Trophoblast cell (in vitro differentiated cells and primary cell): ENCODE measurements at regions not wholly inside any gene's neighbourhood (a gene's known extent, or its start where the extent isn't known, plus 50 kb on each side); places are given as distances from the start of the nearest gene placed in this dataset.

Experiments used
- DNase-seq, 2 donors: peaks; one replicate each; pipeline ENCODE4 v3.0.0-alpha.2; 2016
- H2AFZ ChIP-seq: 2 replicates; pipeline ENCODE4 v1.6.1; 2013; ENCODE audit warnings: low read length, moderate library complexity, mild to moderate bottlenecking; ENCODE audit not compliant: insufficient read depth, poor library complexity
- H2AK5ac ChIP-seq: 2 replicates; pipeline ENCODE4 v1.6.1; 2013; ENCODE audit warnings: mild to moderate bottlenecking, low read length
- H2BK120ac ChIP-seq: 2 replicates; pipeline ENCODE4 v1.6.1; 2013; ENCODE audit warnings: low read length, mild to moderate bottlenecking, moderate library complexity; ENCODE audit not compliant: insufficient read depth, poor library complexity
- H2BK12ac ChIP-seq: 2 replicates; pipeline ENCODE4 v1.6.1; 2013; ENCODE audit warnings: mild to moderate bottlenecking, low read length, moderate library complexity
- H2BK5ac ChIP-seq: 2 replicates; pipeline ENCODE4 v1.6.1; 2013; ENCODE audit warnings: low read length, low read depth, moderate library complexity, mild to moderate bottlenecking; ENCODE audit not compliant: poor library complexity
- H3K14ac ChIP-seq: 2 replicates; pipeline ENCODE4 v1.6.1; 2013; ENCODE audit warnings: mild to moderate bottlenecking, low read length
- H3K18ac ChIP-seq: 2 replicates; pipeline ENCODE4 v1.6.1; 2013; ENCODE audit warnings: mild to moderate bottlenecking, low read length
- H3K23ac ChIP-seq: 2 replicates; pipeline ENCODE4 v1.6.1; 2013; ENCODE audit warnings: low read length
- H3K27ac ChIP-seq: 2 replicates; pipeline ENCODE4 v1.5.1; 2013; ENCODE audit warnings: low read depth, mild to moderate bottlenecking, inconsistent platforms, low read length, moderate library complexity
- H3K27me3 ChIP-seq: 2 replicates; pipeline ENCODE4 v1.6.1; 2013; ENCODE audit warnings: inconsistent platforms, mild to moderate bottlenecking, low read length, moderate library complexity; ENCODE audit not compliant: insufficient read depth
- H3K36me3 ChIP-seq, 2 experiments: 1 replicate in 1 of 2; 2 replicates in 1 of 2; pipeline ENCODE4 v1.6.1; 2013; ENCODE audit warnings: low read length in 2 of 2, mild to moderate bottlenecking in 2 of 2, moderate library complexity in 1 of 2; ENCODE audit not compliant: insufficient read depth in 2 of 2, control insufficient read depth in 1 of 2
- H3K4ac ChIP-seq: 2 replicates; pipeline ENCODE4 v1.6.1; 2013; ENCODE audit warnings: low read depth, mild to moderate bottlenecking, low read length, moderate library complexity
- H3K4me1 ChIP-seq, 2 experiments: 1 replicate in 1 of 2; 2 replicates in 1 of 2; pipeline ENCODE4 v1.6.1; 2013; ENCODE audit warnings: low read length in 2 of 2, mild to moderate bottlenecking in 2 of 2, moderate library complexity in 1 of 2; ENCODE audit not compliant: insufficient read depth in 2 of 2, control insufficient read depth in 1 of 2
- H3K4me2 ChIP-seq: 2 replicates; pipeline ENCODE4 v1.6.1; 2013; ENCODE audit warnings: inconsistent platforms, mild to moderate bottlenecking, low read length, moderate library complexity
- H3K4me3 ChIP-seq: 2 replicates; pipeline ENCODE4 v1.5.1; 2013; ENCODE audit warnings: mild to moderate bottlenecking, low read depth, low read length, inconsistent platforms
- H3K79me1 ChIP-seq: one replicate; pipeline ENCODE4 v1.6.1; 2013; ENCODE audit warnings: low read length
- H3K79me2 ChIP-seq: 2 replicates; pipeline ENCODE4 v1.6.1; 2013; ENCODE audit warnings: low read length, mild to moderate bottlenecking; ENCODE audit not compliant: control insufficient read depth, insufficient read depth, poor library complexity
- H3K9ac ChIP-seq: 2 replicates; pipeline ENCODE4 v1.6.1; 2013; ENCODE audit warnings: mild to moderate bottlenecking, low read length
- H3K9me3 ChIP-seq: 2 replicates; pipeline ENCODE4 v1.6.1; 2013; ENCODE audit warnings: low read depth, mild to moderate bottlenecking, control low read depth, inconsistent platforms, low read length; ENCODE audit not compliant: insufficient read depth
- H4K12ac ChIP-seq: 2 replicates; pipeline ENCODE4 v1.6.1; 2013; ENCODE audit warnings: low read depth, mild to moderate bottlenecking, low read length, moderate library complexity
- H4K8ac ChIP-seq: 2 replicates; pipeline ENCODE4 v1.6.1; 2013; ENCODE audit warnings: low read depth, mild to moderate bottlenecking, low read length, moderate library complexity
- H4K91ac ChIP-seq: one replicate; pipeline ENCODE4 v1.6.1; 2013; ENCODE audit warnings: low read depth, mild to moderate bottlenecking, low read length, moderate library complexity
- WGBS: extraction: QIAGEN DNeasy Blood & Tissue Kit; methylation state at CpG from one replicate; pipeline ENCODE4 v1.1.7; 2013; ENCODE audit warnings: missing lambda C conversion rate; ENCODE audit not compliant: insufficient read length, insufficient coverage; ENCODE audit errors: extremely low coverage; 5-methylcytosine and 5-hydroxymethylcytosine counted together

GRCh38 chr4:164011791-164012190 is 517.3 kb downstream of the TMA16 start:
- Histone ChIP-seq H3K36me3 (no peaks in the 10 kb centered on the region), H4K12ac (no peak overlapping the region), H3K23ac (no peak overlapping the region), H3K79me2 (no peaks in the 10 kb centered on the region), H3K27ac (no peak overlapping the region), H3K4me3 (no peak overlapping the region), H3K4me2 (no peak overlapping the region), H2BK12ac (no peak overlapping the region), H3K14ac (no peak overlapping the region), H3K27me3 (no peaks in the 10 kb centered on the region), H3K18ac (no peak overlapping the region), H3K79me1 (no peaks in the 10 kb centered on the region), H2AFZ (no peak overlapping the region), H2BK5ac (no peak overlapping the region), H3K9ac (no peak overlapping the region), H4K8ac (no peak overlapping the region), H4K91ac (no peak overlapping the region), H3K4ac (no peak overlapping the region), H3K4me1 (no peaks in the 10 kb centered on the region), H2AK5ac (no peak overlapping the region), H2BK120ac (no peak overlapping the region), H3K9me3 (no peaks in the 10 kb centered on the region)
- DNase-seq: no peak
- no CpG with 5 or more reads among the region's 4 CpGs for WGBS

GRCh38 chr4:164012396-164013027 is 518.0 kb downstream of the TMA16 start:
- H3K4me3 ChIP-seq: no peak overlapping the region
- H3K27me3 ChIP-seq: no peaks in the 10 kb centered on the region
- H2BK12ac ChIP-seq: no peak overlapping the region
- H2AK5ac ChIP-seq: no peak overlapping the region
- no peak overlapping the region for H2BK5ac ChIP-seq
- no peaks in the 10 kb centered on the region for H3K79me1 ChIP-seq
- H4K91ac ChIP-seq: no peak overlapping the region
- no peak overlapping the region for H3K14ac ChIP-seq
- H4K8ac ChIP-seq: no peak overlapping the region
- H3K9ac ChIP-seq: no peak overlapping the region
- no peaks in the 10 kb centered on the region for H3K4me1 ChIP-seq
- H4K12ac ChIP-seq: no peak overlapping the region
- H3K4ac ChIP-seq: no peak overlapping the region
- H2BK120ac ChIP-seq: no peak overlapping the region
- no peaks in the 10 kb centered on the region for H3K9me3 ChIP-seq
- no peak overlapping the region for H3K27ac ChIP-seq
- H3K18ac ChIP-seq: no peak overlapping the region
- H3K4me2 ChIP-seq: no peak overlapping the region
- no peaks in the 10 kb centered on the region for H3K36me3 ChIP-seq
- peak; percentile 37 to 49 for DNase-seq
- H3K23ac ChIP-seq: no peak overlapping the region
- WGBS: no CpG with 5 or more reads among the region's 3 CpGs
- no peaks in the 10 kb centered on the region for H3K79me2 ChIP-seq
- H2AFZ ChIP-seq: no peak overlapping the region

- H4K91ac ChIP-seq: no peak overlapping the region
- no peak overlapping the region for H2AFZ ChIP-seq
- no peak overlapping the region for H3K4me3 ChIP-seq
- H3K4me1 ChIP-seq: no peaks in the 10 kb centered on the region
- no peaks in the 10 kb centered on the region for H3K27me3 ChIP-seq
- no peak overlapping the region for H3K4ac ChIP-seq
- H3K36me3 ChIP-seq: no peaks in the 10 kb centered on the region
- H3K4me2 ChIP-seq: no peak overlapping the region
- no peak overlapping the region for H3K14ac ChIP-seq
- H3K23ac ChIP-seq: no peak overlapping the region
- no peaks in the 10 kb centered on the region for H3K79me1 ChIP-seq
- no peak overlapping the region for H3K9ac ChIP-seq
- H4K12ac ChIP-seq: no peak overlapping the region
- H3K9me3 ChIP-seq: no peaks in the 10 kb centered on the region
- H2BK12ac ChIP-seq: no peak overlapping the region
- H2BK120ac ChIP-seq: no peak overlapping the region
- no peak overlapping the region for H3K18ac ChIP-seq
- DNase-seq: no peak
- no peak overlapping the region for H3K27ac ChIP-seq
- no peak overlapping the region for H2AK5ac ChIP-seq
- no peak overlapping the region for H4K8ac ChIP-seq
- no peak overlapping the region for H2BK5ac ChIP-seq
- H3K79me2 ChIP-seq: no peaks in the 10 kb centered on the region
Observed at GRCh38 chr4:164021947-164022346, 527.5 kb downstream of the TMA16 start.

- H3K27ac ChIP-seq: no peak overlapping the region
- no peak overlapping the region for H3K9ac ChIP-seq
- H3K18ac ChIP-seq: no peak overlapping the region
- H2BK5ac ChIP-seq: no peak overlapping the region
- H3K23ac ChIP-seq: no peak overlapping the region
- H4K91ac ChIP-seq: no peak overlapping the region
- H3K9me3 ChIP-seq: no peaks in the 10 kb centered on the region
- no peak overlapping the region for H2AK5ac ChIP-seq
- no peak overlapping the region for H2AFZ ChIP-seq
- H3K79me2 ChIP-seq: no peaks in the 10 kb centered on the region
- no peak overlapping the region for H3K4me2 ChIP-seq
- H3K14ac ChIP-seq: no peak overlapping the region
- no peak overlapping the region for H4K12ac ChIP-seq
- H3K4me3 ChIP-seq: no peak overlapping the region
- DNase-seq: no peak
- no peak overlapping the region for H2BK120ac ChIP-seq
- H3K36me3 ChIP-seq: no peaks in the 10 kb centered on the region
- H3K27me3 ChIP-seq: no peaks in the 10 kb centered on the region
- H3K4ac ChIP-seq: no peak overlapping the region
- no peak overlapping the region for H4K8ac ChIP-seq
- H3K79me1 ChIP-seq: no peaks in the 10 kb centered on the region
- no peak overlapping the region for H2BK12ac ChIP-seq
- no peaks in the 10 kb centered on the region for H3K4me1 ChIP-seq
Observed at GRCh38 chr4:164023214-164023613, 528.7 kb downstream of the TMA16 start.
